ENCODE measurements at regions not wholly inside any gene's neighbourhood (a gene's known extent, or its start where the extent isn't known, plus 50 kb on each side); places are given as distances from the start of the nearest gene placed in this dataset.

DNA sequence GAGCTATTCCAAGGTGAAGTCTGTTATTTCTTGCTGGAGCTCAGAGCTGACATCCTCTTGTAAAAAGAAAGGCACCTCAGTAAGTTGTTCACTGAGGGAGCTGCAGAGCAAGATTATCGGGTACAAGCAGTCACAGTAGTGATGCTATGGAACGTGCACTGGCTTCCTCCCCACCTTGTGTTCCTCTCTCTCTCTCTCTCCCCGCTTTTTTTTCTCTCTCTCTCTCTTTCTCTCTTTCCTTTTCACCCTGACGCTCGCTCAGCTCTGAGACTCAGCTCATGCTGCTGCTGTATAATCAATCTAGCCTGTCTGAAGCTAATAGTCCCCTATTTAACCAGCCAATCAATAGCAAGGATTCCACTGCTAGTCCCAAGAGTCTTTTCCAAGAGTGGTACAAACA lies 587.6 kb upstream of the CDH18 start:
- no peak for DNase-seq
- TF ChIP-seq POLR2A (IDR thresholded peaks at IDR 0.05): no peak
- TF ChIP-seq, protein P1, sequence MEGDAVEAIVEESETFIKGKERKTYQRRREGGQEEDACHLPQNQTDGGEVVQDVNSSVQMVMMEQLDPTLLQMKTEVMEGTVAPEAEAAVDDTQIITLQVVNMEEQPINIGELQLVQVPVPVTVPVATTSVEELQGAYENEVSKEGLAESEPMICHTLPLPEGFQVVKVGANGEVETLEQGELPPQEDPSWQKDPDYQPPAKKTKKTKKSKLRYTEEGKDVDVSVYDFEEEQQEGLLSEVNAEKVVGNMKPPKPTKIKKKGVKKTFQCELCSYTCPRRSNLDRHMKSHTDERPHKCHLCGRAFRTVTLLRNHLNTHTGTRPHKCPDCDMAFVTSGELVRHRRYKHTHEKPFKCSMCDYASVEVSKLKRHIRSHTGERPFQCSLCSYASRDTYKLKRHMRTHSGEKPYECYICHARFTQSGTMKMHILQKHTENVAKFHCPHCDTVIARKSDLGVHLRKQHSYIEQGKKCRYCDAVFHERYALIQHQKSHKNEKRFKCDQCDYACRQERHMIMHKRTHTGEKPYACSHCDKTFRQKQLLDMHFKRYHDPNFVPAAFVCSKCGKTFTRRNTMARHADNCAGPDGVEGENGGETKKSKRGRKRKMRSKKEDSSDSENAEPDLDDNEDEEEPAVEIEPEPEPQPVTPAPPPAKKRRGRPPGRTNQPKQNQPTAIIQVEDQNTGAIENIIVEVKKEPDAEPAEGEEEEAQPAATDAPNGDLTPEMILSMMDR (IDR thresholded peaks at IDR 0.05): no peak
- H3K9me3 ChIP-seq: no peaks in the 10 kb centered on the region
- no peaks in the 10 kb centered on the region for H3K27me3 ChIP-seq
- no peak overlapping the region for H3K4me3 ChIP-seq
- WGBS, 2 donors: 22 to 31% methylated on average over 5 of the region's 5 CpGs
- intact Hi-C loops (cut with DNase I; ENCODE audit: low total_unique reads): no loop called here
- no peak overlapping the region for H3K27ac ChIP-seq
- H3K4me1 ChIP-seq: no peaks in the 10 kb centered on the region
- no peaks in the 10 kb centered on the region for H3K36me3 ChIP-seq (ENCODE audit: low read depth, missing control alignments)

DNA sequence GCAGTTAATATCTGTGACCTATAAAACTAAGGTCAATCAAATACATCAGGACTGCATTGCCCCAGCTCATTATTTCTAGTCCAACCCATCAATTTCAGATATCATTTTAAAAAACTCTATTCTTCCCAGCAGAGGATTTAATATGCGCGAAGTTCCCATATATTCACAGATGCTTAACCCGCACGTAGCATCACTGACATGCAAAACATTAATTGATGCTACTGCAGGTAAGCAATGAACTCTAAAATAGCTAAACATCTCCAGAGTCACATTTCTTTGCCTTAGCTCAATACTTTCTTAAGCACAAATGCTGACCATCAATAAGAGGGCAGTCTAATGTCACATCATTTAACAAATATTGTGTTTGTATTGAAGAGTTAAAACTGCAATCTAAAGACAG lies 586.6 kb upstream of the CDH18 start:
- no peaks in the 10 kb centered on the region for H3K27me3 ChIP-seq
- DNase-seq: no peak
- H3K9me3 ChIP-seq: no peaks in the 10 kb centered on the region
- H3K4me3 ChIP-seq: no peak overlapping the region
- H3K27ac ChIP-seq: no peak overlapping the region
- no peaks in the 10 kb centered on the region for H3K4me1 ChIP-seq
- WGBS, 2 donors: 90 to 96% methylated on average over 4 of the region's 4 CpGs
- intact Hi-C loops (cut with DNase I; ENCODE audit: low total_unique reads): no loop called here
- H3K36me3 ChIP-seq (ENCODE audit: low read depth, missing control alignments): no peaks in the 10 kb centered on the region
- no peak for TF ChIP-seq POLR2A (IDR thresholded peaks at IDR 0.05)
- TF ChIP-seq, protein P1 (IDR thresholded peaks at IDR 0.05): no peak

DNA sequence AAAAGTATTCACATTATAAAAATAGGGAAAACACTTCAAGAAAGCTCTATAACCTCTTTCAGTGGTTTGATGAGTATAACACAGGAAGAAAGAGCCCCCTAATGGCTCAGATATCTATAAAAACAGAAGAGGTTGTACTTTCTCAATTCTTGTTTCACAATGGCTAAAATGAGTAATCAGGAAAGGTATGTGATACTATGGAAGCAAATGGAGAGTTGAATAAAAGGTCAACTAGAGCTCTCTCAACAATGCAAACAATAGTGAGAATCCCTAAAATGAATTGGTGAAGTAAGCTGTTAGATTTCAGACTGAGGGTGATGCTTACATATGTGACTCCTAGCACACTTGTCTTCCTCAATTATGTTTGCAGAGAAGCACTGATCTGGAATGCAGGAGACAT lies 584.6 kb upstream of the CDH18 start:
- intact Hi-C loops (cut with DNase I; ENCODE audit: low total_unique reads): no loop called here
- Histone ChIP-seq H3K27ac (no peak overlapping the region), H3K4me1 (no peaks in the 10 kb centered on the region), H3K36me3 (ENCODE audit: low read depth, missing control alignments) (no peaks in the 10 kb centered on the region), H3K27me3 (no peaks in the 10 kb centered on the region), H3K4me3 (no peak overlapping the region), H3K9me3 (no peaks in the 10 kb centered on the region)
- no peak for DNase-seq
- TF ChIP-seq POLR2A (IDR thresholded peaks at IDR 0.05): no peak
- TF ChIP-seq, protein P1 (IDR thresholded peaks at IDR 0.05): no peak

DNA sequence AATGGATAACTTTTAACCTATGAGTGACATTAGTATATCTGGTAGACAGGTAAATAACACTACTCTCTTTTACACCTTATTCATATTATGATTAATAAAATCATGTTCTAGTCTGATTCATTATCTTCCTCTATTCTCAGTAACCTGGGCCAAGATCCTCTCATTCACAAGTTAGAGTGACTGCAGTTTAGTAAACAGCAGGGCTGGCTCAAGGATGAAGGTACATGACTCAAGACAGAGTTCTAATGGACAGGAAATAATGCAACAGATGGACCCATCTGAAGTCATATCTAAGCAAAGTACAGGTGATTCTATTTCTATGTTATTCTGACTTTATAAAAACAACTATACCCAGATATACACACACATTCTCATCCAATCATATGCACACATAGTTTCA lies 582.5 kb upstream of the CDH18 start:
- H3K9me3 ChIP-seq: no peaks in the 10 kb centered on the region
- H3K4me3 ChIP-seq: no peak overlapping the region
- intact Hi-C loops (cut with DNase I; ENCODE audit: low total_unique reads): no loop called here
- no peaks in the 10 kb centered on the region for H3K4me1 ChIP-seq
- no peak for DNase-seq
- no peaks in the 10 kb centered on the region for H3K27me3 ChIP-seq
- TF ChIP-seq, protein P1 (IDR thresholded peaks at IDR 0.05): no peak
- no peak for TF ChIP-seq POLR2A (IDR thresholded peaks at IDR 0.05)
- no peak overlapping the region for H3K27ac ChIP-seq
- H3K36me3 ChIP-seq (ENCODE audit: low read depth, missing control alignments): no peaks in the 10 kb centered on the region

DNA sequence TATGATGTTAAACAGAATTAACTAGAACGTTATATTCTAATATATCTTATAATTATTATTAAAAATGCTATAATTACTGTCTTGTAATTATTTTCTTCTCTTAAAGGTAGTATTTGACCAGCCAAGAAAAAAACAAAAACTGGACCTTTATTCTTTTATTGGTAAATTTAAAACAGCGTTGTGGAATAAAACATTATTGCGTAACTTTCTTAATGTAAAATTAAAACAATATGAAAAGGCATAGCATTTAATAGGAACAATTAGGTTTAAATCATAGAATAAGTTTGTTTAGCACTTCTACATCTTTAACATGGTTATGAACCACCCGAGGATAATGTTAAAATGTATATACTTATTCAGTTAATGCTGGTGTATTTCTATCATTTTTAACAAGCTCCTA lies 574.5 kb upstream of the CDH18 start:
- intact Hi-C loops (cut with DNase I; ENCODE audit: low total_unique reads): no loop called here
- H3K36me3 ChIP-seq (ENCODE audit: low read depth, missing control alignments): no peaks in the 10 kb centered on the region
- no peaks in the 10 kb centered on the region for H3K9me3 ChIP-seq
- no peaks in the 10 kb centered on the region for H3K27me3 ChIP-seq
- no peak overlapping the region for H3K4me3 ChIP-seq
- no peak for DNase-seq
- no peak overlapping the region for H3K27ac ChIP-seq
- no peak for TF ChIP-seq POLR2A (IDR thresholded peaks at IDR 0.05)
- TF ChIP-seq, protein P1 (IDR thresholded peaks at IDR 0.05): no peak
- no peaks in the 10 kb centered on the region for H3K4me1 ChIP-seq
- WGBS, 2 donors: 91 to 95% methylated on average over 4 of the region's 4 CpGs

Measured in testis (tissue), 2 donors.